ENCODE measurements at regions not wholly inside any gene's neighbourhood (a gene's known extent, or its start where the extent isn't known, plus 50 kb on each side); places are given as distances from the start of the nearest gene placed in this dataset.

DNA sequence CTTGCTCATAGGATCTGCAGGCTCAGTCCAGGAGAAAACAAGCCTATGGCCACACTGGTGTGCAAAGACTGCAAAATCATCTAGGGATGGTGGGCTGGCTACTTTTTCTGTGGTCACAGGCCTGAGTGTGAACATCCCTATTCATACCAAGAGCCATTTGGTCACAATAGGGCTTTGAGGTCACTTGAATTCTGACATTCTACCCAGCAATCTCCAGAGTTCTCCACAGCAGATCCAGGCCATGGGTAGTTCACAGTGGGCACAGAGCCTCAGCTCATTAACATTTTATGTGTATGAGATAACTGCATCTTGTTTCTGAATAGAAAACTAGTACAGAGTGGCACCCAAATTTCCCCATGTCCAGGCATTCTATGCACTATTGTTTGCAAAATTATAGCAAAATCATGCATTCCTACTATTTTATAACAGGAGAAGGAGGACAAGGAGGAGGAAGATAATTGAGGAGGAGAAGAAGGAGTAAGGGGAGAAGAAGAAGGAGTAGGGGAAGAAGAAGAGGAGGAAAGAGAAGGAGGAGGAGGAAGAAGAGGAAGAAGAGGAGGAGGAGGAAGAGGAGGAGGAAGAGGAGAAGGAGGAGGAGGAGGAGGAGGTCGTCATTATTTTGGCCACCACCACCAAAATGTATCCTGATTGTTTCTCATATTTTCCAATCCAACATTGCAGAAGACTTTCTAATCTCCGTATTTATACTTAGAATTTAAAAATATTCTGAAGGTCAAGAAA is 129.0 kb downstream of the SEMA6D start:
- no peaks in the 10 kb centered on the region for H4K20me1 ChIP-seq (ENCODE audit: insufficient read depth, low read length, poor library complexity, severe bottlenecking)
- no peaks in the 10 kb centered on the region; the same call in 1 of the 2 replicates for H3K9me3 ChIP-seq (ENCODE audit: insufficient read depth, low read depth, low read length)
- H3K4me1 ChIP-seq (ENCODE audit: insufficient read depth, low read length, poor library complexity, severe bottlenecking): no peaks in the 10 kb centered on the region
- no peak overlapping the region for H3K4me3 ChIP-seq (ENCODE audit: low read length, poor library complexity, severe bottlenecking)
- no peaks in the 10 kb centered on the region for H3K9me2 ChIP-seq (replicated peaks; ENCODE audit: low read depth, low read length)
- no peak for TF ChIP-seq EZH2phosphoT487 (IDR thresholded peaks at IDR 0.05; ENCODE audit: borderline replicate concordance)
- TF ChIP-seq, protein P1, sequence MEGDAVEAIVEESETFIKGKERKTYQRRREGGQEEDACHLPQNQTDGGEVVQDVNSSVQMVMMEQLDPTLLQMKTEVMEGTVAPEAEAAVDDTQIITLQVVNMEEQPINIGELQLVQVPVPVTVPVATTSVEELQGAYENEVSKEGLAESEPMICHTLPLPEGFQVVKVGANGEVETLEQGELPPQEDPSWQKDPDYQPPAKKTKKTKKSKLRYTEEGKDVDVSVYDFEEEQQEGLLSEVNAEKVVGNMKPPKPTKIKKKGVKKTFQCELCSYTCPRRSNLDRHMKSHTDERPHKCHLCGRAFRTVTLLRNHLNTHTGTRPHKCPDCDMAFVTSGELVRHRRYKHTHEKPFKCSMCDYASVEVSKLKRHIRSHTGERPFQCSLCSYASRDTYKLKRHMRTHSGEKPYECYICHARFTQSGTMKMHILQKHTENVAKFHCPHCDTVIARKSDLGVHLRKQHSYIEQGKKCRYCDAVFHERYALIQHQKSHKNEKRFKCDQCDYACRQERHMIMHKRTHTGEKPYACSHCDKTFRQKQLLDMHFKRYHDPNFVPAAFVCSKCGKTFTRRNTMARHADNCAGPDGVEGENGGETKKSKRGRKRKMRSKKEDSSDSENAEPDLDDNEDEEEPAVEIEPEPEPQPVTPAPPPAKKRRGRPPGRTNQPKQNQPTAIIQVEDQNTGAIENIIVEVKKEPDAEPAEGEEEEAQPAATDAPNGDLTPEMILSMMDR (conservative IDR thresholded peaks at IDR 0.05; ENCODE audit: low read length): no peak
- H3K79me2 ChIP-seq (ENCODE audit: insufficient read depth, low read length): no peaks in the 10 kb centered on the region
- H3K36me3 ChIP-seq (ENCODE audit: insufficient read depth, low read length): no peaks in the 10 kb centered on the region
- no peaks in the 10 kb centered on the region for H3K27me3 ChIP-seq (ENCODE audit: insufficient read depth, low read length, poor library complexity, severe bottlenecking)
- no peaks in the 10 kb centered on the region for H3F3A ChIP-seq (ENCODE audit: low read depth)
- no peak overlapping the region for H3K4me2 ChIP-seq (ENCODE audit: low read depth, low read length, poor library complexity, severe bottlenecking)
- no peak overlapping the region for H2AFZ ChIP-seq (ENCODE audit: low read length)
- H3K9ac ChIP-seq (ENCODE audit: low read depth, low read length, poor library complexity, severe bottlenecking): no peak overlapping the region

DNA sequence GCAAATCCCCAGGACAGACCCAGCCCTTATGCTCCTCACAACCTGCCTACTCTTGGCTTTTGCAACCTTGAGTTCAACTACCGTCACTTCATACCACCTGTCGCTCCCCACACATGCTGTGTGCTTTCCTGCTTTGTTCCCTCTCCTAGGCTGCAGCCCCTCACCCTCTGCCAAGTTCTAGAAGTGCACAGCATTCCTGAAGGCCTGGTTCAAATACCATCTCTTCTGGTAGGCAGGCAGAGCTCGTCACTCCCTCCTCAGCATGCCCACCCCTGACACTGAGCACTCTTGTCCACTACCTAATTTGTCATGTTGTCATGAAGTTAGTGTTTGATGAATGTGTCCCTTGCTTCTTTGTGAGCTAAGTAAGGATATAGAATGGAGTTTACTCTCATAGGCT is 129.6 kb downstream of the SEMA6D start:
- H3K9ac ChIP-seq (ENCODE audit: low read depth, low read length, poor library complexity, severe bottlenecking): no peak overlapping the region
- no peaks in the 10 kb centered on the region for H4K20me1 ChIP-seq (ENCODE audit: insufficient read depth, low read length, poor library complexity, severe bottlenecking)
- no peaks in the 10 kb centered on the region; the same call in 1 of the 2 replicates for H3K9me3 ChIP-seq (ENCODE audit: insufficient read depth, low read depth, low read length)
- no peaks in the 10 kb centered on the region for H3K4me1 ChIP-seq (ENCODE audit: insufficient read depth, low read length, poor library complexity, severe bottlenecking)
- H3K36me3 ChIP-seq (ENCODE audit: insufficient read depth, low read length): no peaks in the 10 kb centered on the region
- no peak overlapping the region for H3K4me3 ChIP-seq (ENCODE audit: low read length, poor library complexity, severe bottlenecking)
- H3K4me2 ChIP-seq (ENCODE audit: low read depth, low read length, poor library complexity, severe bottlenecking): no peak overlapping the region
- no peaks in the 10 kb centered on the region for H3K27me3 ChIP-seq (ENCODE audit: insufficient read depth, low read length, poor library complexity, severe bottlenecking)
- H2AFZ ChIP-seq (ENCODE audit: low read length): no peak overlapping the region
- H3K9me2 ChIP-seq (replicated peaks; ENCODE audit: low read depth, low read length): no peaks in the 10 kb centered on the region
- TF ChIP-seq, protein P1 (conservative IDR thresholded peaks at IDR 0.05; ENCODE audit: low read length): no peak
- TF ChIP-seq EZH2phosphoT487 (IDR thresholded peaks at IDR 0.05; ENCODE audit: borderline replicate concordance): no peak
- no peaks in the 10 kb centered on the region for H3K79me2 ChIP-seq (ENCODE audit: insufficient read depth, low read length)
- no peaks in the 10 kb centered on the region for H3F3A ChIP-seq (ENCODE audit: low read depth)

DNA sequence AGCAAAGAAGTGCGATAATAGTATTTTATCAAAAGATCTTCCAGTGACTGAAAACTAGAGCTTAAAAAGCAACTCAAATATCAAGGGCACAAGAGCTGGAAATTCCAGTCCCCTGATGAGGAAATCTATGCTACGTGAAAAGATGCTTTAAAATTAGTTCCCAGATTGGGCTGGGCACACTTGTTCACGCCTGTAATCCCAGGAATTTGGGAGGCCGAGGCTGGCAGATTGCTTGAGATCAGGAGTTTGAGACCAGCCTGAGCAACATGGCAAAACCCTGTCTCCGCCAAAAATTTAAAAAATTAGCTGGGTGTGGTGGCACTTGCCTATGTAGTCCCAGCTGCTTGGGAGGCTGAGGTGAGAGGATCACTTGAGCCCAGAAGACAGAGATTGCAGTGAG is 138.8 kb downstream of the SEMA6D start:
- TF ChIP-seq, protein P1 (conservative IDR thresholded peaks at IDR 0.05; ENCODE audit: low read length): no peak
- TF ChIP-seq EZH2phosphoT487 (IDR thresholded peaks at IDR 0.05; ENCODE audit: borderline replicate concordance): no peak

More for the DNA sequence above, 138.8 kb downstream of the SEMA6D start:
- H3K4me3 ChIP-seq (ENCODE audit: low read length, poor library complexity, severe bottlenecking): no peak overlapping the region
- H3F3A ChIP-seq (ENCODE audit: low read depth): no peaks in the 10 kb centered on the region
- no peaks in the 10 kb centered on the region for H3K9me3 ChIP-seq (ENCODE audit: insufficient read depth, low read depth, low read length)
- no peak overlapping the region for H2AFZ ChIP-seq (ENCODE audit: low read length)
- no peaks in the 10 kb centered on the region for H3K9me2 ChIP-seq (replicated peaks; ENCODE audit: low read depth, low read length)
- no peak overlapping the region for H3K4me2 ChIP-seq (ENCODE audit: low read depth, low read length, poor library complexity, severe bottlenecking)
- H3K36me3 ChIP-seq (ENCODE audit: insufficient read depth, low read length): no peaks in the 10 kb centered on the region
- no peaks in the 10 kb centered on the region for H3K27me3 ChIP-seq (ENCODE audit: insufficient read depth, low read length, poor library complexity, severe bottlenecking)
- no peaks in the 10 kb centered on the region for H4K20me1 ChIP-seq (ENCODE audit: insufficient read depth, low read length, poor library complexity, severe bottlenecking)
- H3K79me2 ChIP-seq (ENCODE audit: insufficient read depth, low read length): no peaks in the 10 kb centered on the region
- H3K4me1 ChIP-seq (ENCODE audit: insufficient read depth, low read length, poor library complexity, severe bottlenecking): no peaks in the 10 kb centered on the region
- no peak overlapping the region for H3K9ac ChIP-seq (ENCODE audit: low read depth, low read length, poor library complexity, severe bottlenecking)

Measured in Loucy (cell line).